Testis (tissue), 2 donors: ENCODE measurements at regions not wholly inside any gene's neighbourhood (a gene's known extent, or its start where the extent isn't known, plus 50 kb on each side); places are given as distances from the start of the nearest gene placed in this dataset.

Experiments
- DNase-seq: peaks from one replicate; pipeline ENCODE4 v3.0.0-alpha.2; 2019
- H3K27ac ChIP-seq, 2 donors: fragments of 200-600 bp; sonication (generic); one replicate each; pipeline ENCODE4 v1.5.1; 2019
- H3K27me3 ChIP-seq: fragments of 200-600 bp; sonication (generic); one replicate; pipeline ENCODE4 v1.5.1; 2019
- H3K36me3 ChIP-seq: fragments of 200-600 bp; sonication (generic); one replicate; pipeline ENCODE4 v1.5.1; 2017; ENCODE audit warnings: low read depth; ENCODE audit errors: missing control alignments
- H3K4me1 ChIP-seq: fragments of 200-600 bp; sonication (generic); one replicate; pipeline ENCODE4 v1.5.1; 2019
- H3K4me3 ChIP-seq, 2 donors: fragments of 200-600 bp; sonication (generic); one replicate each; pipeline ENCODE4 v1.5.1; 2017 to 2019
- H3K9me3 ChIP-seq: fragments of 200-600 bp; sonication (generic); one replicate; pipeline ENCODE4 v1.5.1; 2017
- CTCF ChIP-seq, 3 experiments: fragments of 450-650 bp in 2 of 3; fragments of 200-600 bp in 1 of 3; sonication (generic) in 1 of 3; IDR thresholded peaks; one replicate each; pipeline ENCODE4 v1.5.1; 2016 to 2019; ENCODE audit warnings: antibody characterized with exemption in 3 of 3, mild to moderate bottlenecking in 2 of 3, moderate library complexity in 1 of 3
- POLR2A ChIP-seq: fragments of 450-650 bp; IDR thresholded peaks from one replicate; pipeline ENCODE4 v1.6.1; 2017; ENCODE audit warnings: antibody characterized with exemption, mild to moderate bottlenecking, moderate library complexity
- WGBS, 2 donors: methylation state at CpG; one replicate each; pipeline ENCODE4 v1.1.5; 2018; 5-methylcytosine and 5-hydroxymethylcytosine counted together
- intact Hi-C: fragments of 100-400 bp; cut with DNase I; formaldehyde crosslinking; loops from one replicate; pipeline ENCODE4 v1.15.1; 2023; ENCODE audit warnings: low total_unique reads

- H3K27ac ChIP-seq = no peak overlapping the region
- H3K36me3 ChIP-seq = no peaks in the 10 kb centered on the region
- no peak overlapping the region for H3K4me3 ChIP-seq
- no peaks in the 10 kb centered on the region for H3K9me3 ChIP-seq
- H3K27me3 ChIP-seq = no peaks in the 10 kb centered on the region
- DNase-seq = no peak
- TF ChIP-seq POLR2A (no peak), CTCF (IDR thresholded peaks at IDR 0.05) (no peak)
- WGBS, 2 donors = 80 to 86% methylated on average over 3 of the region's 3 CpGs
- H3K4me1 ChIP-seq = no peaks in the 10 kb centered on the region
- intact Hi-C loops = no loop called here
Observed at GRCh38 chr18:27278131-27278530, 93.0 kb upstream of the CHST9 start.

- intact Hi-C loops = no loop called here
- WGBS, 2 donors = 85 to 86% methylated on average over 3 of the region's 3 CpGs
- H3K4me1 ChIP-seq = no peaks in the 10 kb centered on the region
Observed at GRCh38 chr18:27277554-27277953, 92.4 kb upstream of the CHST9 start.

GRCh38 chr18:27276886-27277285, 91.8 kb upstream of the CHST9 start:
- intact Hi-C loops = no loop called here
- TF ChIP-seq CTCF (IDR thresholded peaks at IDR 0.05) (no peak), POLR2A (no peak)
- no peak for DNase-seq
- Histone ChIP-seq H3K9me3 (no peaks in the 10 kb centered on the region), H3K4me3 (no peak overlapping the region), H3K27me3 (no peaks in the 10 kb centered on the region), H3K27ac (no peak overlapping the region), H3K4me1 (no peaks in the 10 kb centered on the region), H3K36me3 (no peaks in the 10 kb centered on the region)
- WGBS, 2 donors = 86 to 90% methylated on average over 6 of the region's 6 CpGs

More at GRCh38 chr18:27277554-27277953, 92.4 kb upstream of the CHST9 start:
- Histone ChIP-seq H3K27me3 (no peaks in the 10 kb centered on the region), H3K9me3 (no peaks in the 10 kb centered on the region), H3K27ac (no peak overlapping the region), H3K4me3 (no peak overlapping the region), H3K36me3 (no peaks in the 10 kb centered on the region)
- TF ChIP-seq POLR2A (no peak), CTCF (IDR thresholded peaks at IDR 0.05) (no peak)
- DNase-seq = no peak

- WGBS, 2 donors = 81 to 84% methylated on average over 2 of the region's 2 CpGs
- Histone ChIP-seq H3K27ac (no peak overlapping the region), H3K4me3 (no peak overlapping the region), H3K27me3 (no peaks in the 10 kb centered on the region), H3K36me3 (no peaks in the 10 kb centered on the region), H3K4me1 (no peaks in the 10 kb centered on the region), H3K9me3 (no peaks in the 10 kb centered on the region)
- intact Hi-C loops = no loop called here
- no peak for DNase-seq
- TF ChIP-seq CTCF (IDR thresholded peaks at IDR 0.05) (no peak), POLR2A (no peak)
Observed at GRCh38 chr18:27276479-27276878, 91.4 kb upstream of the CHST9 start.

GRCh38 chr18:27274901-27275300, 89.8 kb upstream of the CHST9 start:
- Histone ChIP-seq H3K36me3 (no peaks in the 10 kb centered on the region), H3K4me1 (no peaks in the 10 kb centered on the region), H3K9me3 (no peaks in the 10 kb centered on the region), H3K27ac (no peak overlapping the region), H3K4me3 (no peak overlapping the region), H3K27me3 (no peaks in the 10 kb centered on the region)
- TF ChIP-seq POLR2A = no peak
- no peak for TF ChIP-seq CTCF (IDR thresholded peaks at IDR 0.05)
- WGBS, 2 donors = 63 to 79% methylated on average over 3 of the region's 3 CpGs
- intact Hi-C loops = no loop called here
- DNase-seq = no peak
